CD4-positive, alpha-beta T cell treated with Interleukin-17A for 1 hour (primary cell): ENCODE measurements at regions not wholly inside any gene's neighbourhood (a gene's known extent, or its start where the extent isn't known, plus 50 kb on each side); places are given as distances from the start of the nearest gene placed in this dataset.
A peak's percentile ranks its signal among the peaks of the same experiment; 100 is the strongest.
"Not testable (repeated sequence)": the region's sequence is repeated elsewhere in the genome, so short reads cannot be mapped to it uniquely, and the experiment has no call there.

Experiments
- DNase-seq: peaks from one replicate; pipeline ENCODE4 v3.0.0-alpha.2; 2020

DNA sequence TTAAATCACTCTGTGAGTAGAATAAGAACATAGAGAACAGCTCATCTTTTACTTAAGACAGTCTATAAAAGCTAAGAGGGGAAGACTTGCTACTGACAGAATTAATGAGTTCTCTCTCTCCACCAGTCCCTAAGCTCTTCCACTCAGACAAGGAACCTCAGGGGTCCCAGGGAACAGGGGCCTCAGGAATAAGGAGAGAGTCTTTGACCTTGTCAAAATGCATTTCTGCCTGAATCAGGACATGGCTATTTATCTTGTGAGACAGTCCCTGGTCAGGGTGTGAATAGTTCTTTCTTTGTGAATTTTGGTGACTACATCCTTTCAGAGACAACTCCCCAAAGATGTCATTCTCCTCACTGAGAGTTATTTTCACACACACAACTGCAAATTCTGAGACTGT lies 218.7 kb upstream of the HS3ST1 start:
- no peak for DNase-seq

- DNase-seq = not testable (repeated sequence)
These were observed 214.4 kb upstream of the HS3ST1 start for GRCh38 chr4:11643081-11643480.

DNA sequence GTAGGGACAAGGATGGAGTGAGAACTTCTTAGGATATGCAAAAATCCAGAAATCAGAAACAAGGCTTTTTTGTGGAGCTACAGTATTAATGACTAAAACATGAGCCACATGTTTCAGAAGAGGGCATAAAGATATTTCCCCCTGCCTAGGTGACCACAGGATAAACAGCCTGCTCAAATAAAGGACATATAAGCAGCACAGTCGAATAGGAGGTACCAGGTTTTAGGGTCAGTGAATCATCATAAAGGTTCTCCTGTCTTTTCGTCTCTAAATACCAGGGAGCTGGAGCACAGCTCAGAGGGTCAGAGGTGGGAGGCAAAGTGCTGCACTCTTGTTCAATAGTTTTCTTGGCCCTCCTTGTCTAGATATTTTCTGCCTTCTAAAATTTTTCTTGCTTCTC lies 211.9 kb upstream of the HS3ST1 start:
- no peak for DNase-seq

DNA sequence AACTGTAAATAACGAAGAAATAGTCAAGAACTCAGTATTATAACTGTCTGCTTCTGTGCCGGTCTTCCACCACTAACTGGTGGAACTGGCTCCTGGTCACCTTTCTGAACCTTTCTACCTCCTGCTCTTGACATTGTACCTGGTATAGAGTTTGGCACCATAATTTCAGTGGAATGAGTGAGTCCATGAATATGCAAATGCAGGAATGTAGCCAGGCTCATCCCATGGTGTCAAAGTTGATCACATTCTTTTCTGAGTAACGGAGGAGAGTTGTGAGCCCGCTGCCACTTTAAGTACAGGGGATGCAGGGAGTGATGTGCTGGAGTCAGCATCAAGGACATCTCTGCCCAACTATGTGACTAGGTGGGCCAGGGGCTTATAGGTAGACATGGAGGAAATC lies 207.9 kb upstream of the HS3ST1 start:
- DNase-seq = no peak

DNA sequence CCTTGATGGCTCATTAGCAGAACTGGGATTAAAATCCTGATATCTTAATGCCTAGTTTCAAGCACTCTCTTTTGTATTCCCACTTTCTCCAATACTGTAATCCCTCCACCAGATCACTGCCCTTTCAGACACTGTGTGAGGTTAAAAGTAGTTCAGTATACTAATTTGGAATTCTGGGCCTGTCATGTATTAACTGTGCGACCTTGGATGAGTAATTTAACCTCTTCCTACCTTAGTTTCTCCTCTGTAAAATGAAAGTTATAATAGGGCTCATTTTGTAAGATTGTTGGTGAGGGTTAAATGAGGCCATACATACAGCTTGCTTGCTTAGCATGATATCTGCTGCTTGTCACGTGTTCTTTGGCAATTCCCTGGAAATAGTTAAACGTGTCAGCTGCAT lies 207.3 kb upstream of the HS3ST1 start:
- no peak for DNase-seq

DNA sequence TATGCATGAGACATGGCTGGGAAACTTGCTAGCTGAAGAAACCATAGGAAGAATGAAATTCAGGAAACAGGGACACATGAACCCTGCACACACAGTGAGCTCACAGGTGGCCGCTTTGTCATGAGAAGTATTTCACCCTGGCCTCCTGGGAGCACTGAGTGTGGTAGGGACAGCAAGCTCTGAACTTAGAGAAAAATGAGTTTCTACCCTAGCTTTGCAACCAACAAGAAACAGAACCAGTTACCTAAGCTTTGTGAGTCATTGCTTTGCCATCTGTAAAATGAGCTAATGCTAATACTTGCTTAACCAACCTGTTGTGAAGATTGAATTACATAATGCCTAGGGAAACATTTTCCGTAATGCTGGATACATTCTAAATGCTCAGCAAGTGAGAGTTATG lies 206.6 kb upstream of the HS3ST1 start:
- DNase-seq = no peak

GRCh38 chr4:11634283-11634682 lies 205.6 kb upstream of the HS3ST1 start:
- DNase-seq = no peak

DNA sequence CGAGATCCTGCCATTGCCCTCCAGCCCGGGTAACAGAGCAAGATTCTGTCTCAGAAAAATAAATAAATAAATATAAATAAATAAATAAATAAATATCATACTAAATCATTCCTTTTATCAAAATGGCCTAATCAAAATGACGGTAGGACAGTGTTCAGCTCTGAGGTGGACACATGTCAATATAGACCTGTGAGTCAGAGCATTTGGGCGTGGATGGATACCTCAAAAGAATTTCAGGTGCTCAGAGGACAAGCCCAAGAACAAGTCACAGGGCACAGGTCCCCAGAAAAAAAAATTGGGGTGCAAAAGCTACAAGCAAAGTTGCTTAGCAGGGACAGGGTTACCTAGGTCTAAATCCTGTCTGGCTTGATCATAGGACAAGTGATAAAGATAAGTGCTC lies 204.7 kb upstream of the HS3ST1 start:
- no peak for DNase-seq

- no peak for DNase-seq
These were observed 203.8 kb upstream of the HS3ST1 start for GRCh38 chr4:11632483-11632882.

- DNase-seq = no peak
These were observed 203.3 kb upstream of the HS3ST1 start for GRCh38 chr4:11632025-11632424.

- no peak for DNase-seq
These were observed 202.7 kb upstream of the HS3ST1 start for GRCh38 chr4:11631416-11631815.

- no peak for DNase-seq
These were observed 199.5 kb upstream of the HS3ST1 start for GRCh38 chr4:11628093-11628725.

GRCh38 chr4:11626066-11626465 lies 197.4 kb upstream of the HS3ST1 start:
- DNase-seq = no peak

DNA sequence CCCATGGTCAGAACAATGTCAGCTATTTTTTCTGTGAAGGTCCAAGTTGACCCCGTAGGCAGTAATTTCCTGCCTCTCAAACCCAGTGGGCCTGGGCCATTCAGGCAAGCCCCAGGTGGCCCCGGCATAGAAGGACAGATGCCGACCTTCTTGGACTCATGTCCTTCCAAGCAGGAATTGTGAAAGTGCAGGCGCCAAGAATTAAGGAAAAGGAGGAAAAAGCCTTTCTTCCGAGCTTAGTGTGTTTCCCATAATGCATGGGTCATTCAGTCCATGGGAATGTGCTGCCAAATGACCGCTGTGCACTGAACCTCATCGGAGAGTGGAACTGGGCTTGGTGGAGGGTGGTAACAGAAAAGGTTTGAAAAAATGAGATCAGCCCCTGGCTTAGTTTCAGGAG lies 196.5 kb upstream of the HS3ST1 start:
- no peak for DNase-seq

DNA sequence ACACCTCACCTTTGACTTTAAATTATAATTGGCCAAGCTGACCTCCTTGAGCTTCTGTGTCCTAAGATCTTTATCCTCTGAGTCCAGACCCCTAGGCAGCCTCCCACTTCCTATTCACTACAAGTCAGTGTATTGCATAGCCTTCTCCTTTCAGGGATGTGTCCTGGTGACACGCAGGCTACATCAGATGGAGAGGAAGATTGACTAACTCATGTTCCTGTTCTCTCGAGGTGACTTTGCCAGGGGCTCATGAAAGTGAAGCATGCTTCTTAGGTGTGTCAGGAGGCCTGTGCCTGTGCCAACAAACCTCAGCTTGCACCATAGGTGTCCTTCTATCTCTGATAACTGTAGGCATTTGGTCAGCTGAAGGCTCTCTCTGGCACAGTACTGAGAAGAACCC lies 195.7 kb upstream of the HS3ST1 start:
- DNase-seq = no peak

- peak; percentile 1 for DNase-seq
These were observed 195.0 kb upstream of the HS3ST1 start for GRCh38 chr4:11623726-11624037.

- DNase-seq = no peak
These were observed 194.4 kb upstream of the HS3ST1 start for GRCh38 chr4:11622961-11623725.

DNA sequence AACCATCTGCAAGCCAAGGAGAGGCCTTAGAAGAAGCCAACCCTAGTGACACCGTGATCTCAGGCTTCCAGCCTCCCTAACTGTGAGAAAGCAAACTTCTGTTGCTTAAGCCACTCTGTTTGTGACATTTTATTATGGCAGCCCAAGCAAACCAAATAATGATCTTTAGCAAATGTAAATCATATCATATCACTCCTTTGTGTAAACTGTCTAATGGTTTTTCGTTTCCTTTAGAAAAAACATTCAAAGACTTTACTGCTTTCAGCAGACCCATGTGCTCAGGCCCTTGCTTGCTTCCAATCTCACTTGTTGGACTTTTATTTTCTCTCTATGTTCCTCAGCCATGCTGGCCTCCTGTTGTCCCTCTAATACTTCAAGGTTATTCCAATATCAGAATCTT lies 192.2 kb upstream of the HS3ST1 start:
- no peak for DNase-seq

DNA sequence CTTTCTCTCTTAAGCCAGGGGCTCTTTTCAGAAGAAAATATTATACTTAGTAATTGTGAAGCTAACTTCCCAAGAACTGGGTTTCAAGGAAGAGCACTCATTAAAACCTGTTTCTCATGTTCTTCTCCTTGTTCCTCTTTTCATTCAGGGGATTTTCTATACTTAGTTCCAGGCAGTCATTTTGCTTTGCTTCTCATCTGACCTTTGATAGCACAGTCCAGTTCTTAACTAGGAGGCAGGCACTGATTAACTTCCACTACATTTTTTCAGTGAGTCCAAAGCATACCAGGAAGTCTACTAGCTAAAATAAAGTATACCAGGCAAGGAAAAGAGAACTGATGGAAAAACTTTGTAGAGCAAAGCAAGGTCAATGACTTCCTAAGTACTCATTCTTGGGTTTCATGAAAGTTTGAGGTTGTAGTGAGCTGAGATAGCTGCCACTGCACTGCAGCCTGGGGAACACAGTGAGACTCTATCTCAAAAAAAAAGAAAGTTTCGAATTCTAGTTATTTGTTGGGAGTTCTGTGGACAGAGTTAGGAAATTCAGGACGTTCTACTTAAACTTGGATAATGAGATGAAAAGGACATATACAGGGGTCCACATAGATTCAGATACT lies 190.1 kb upstream of the HS3ST1 start:
- no peak for DNase-seq

DNA sequence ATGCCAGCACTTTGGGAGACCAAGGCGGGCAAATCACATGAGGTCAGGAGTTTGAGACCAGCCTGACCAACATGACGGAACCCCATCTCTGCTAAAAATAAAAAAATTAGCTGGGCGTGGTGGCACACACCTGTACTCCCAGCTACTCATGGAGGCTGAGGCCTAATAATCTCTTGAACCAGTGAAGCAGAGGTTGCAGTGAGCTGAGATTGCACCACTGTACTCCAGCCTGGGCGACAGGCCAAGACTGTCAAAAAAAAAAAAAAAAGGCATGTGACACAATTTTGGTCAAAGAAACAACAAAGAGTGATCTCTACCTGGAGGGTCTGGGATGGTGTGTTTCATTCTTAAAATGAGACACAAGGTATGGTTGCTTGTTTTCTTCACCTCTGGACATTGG lies 188.2 kb upstream of the HS3ST1 start:
- no peak for DNase-seq

- no peak for DNase-seq
These were observed 186.9 kb upstream of the HS3ST1 start for GRCh38 chr4:11615601-11616000.

- no peak for DNase-seq
These were observed 185.7 kb upstream of the HS3ST1 start for GRCh38 chr4:11614426-11614825.

DNA sequence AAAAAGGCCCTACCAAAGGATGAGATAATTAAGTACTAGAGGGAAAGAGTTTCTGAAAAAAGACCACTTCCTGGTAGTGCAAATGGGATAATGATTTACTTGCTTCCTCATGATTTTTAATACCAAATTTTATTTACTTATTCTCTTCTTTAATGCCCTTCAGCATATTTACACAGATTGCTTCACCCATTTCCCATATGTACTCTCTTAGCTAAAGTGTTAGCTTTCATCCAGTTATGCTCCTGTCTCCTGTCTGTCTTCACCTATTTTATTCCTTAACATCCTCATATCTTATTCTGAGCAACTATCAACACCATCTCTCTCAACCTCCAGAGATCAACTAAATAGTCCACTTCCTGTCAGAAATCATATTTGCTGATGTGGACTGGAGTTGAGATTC lies 183.2 kb upstream of the HS3ST1 start:
- no peak for DNase-seq

- no peak for DNase-seq
These were observed 181.1 kb upstream of the HS3ST1 start for GRCh38 chr4:11609751-11610150.

- DNase-seq = no peak
These were observed 180.3 kb upstream of the HS3ST1 start for GRCh38 chr4:11608992-11609391.
